ENCODE measurements at regions not wholly inside any gene's neighbourhood (a gene's known extent, or its start where the extent isn't known, plus 50 kb on each side); places are given as distances from the start of the nearest gene placed in this dataset.
"Not testable (repeated sequence)": the region's sequence is repeated elsewhere in the genome, so short reads cannot be mapped to it uniquely, and the experiment has no call there.

DNA sequence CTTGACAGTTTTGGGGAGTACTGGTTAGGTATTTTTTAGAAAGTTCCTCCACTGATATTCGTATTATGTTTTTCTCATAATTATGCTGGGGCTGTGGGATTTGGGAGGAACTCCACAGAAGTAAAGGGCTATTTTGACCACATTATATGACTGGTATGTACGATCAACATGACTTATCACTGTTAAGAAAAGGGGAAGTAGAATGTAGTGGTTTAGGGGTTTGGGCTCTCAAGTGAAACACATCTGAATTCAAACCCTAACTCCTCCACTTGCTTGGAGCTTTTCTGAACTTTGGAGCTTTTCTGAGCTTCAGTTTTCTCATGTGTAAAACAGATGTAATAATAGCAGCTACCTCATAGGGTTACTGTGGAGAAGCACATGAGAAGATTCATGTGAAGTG, 96.4 kb upstream of the C1GALT1C1 start:
- intact Hi-C loops (cut with micrococcal nuclease), result no loop called here
- Mint-ChIP-seq H3K36me3 (no peaks in the 10 kb centered on the region), H3K4me3 (no peak overlapping the region), H3K9me3 (no peaks in the 10 kb centered on the region), H3K4me1 (no peaks in the 10 kb centered on the region), H3K27ac (no peak overlapping the region), H3K27me3 (ENCODE audit: low read depth in 2 of 2) (no peaks in the 10 kb centered on the region)
- Histone ChIP-seq H3K4me1 (ENCODE audit: control insufficient read depth, insufficient read depth, low read length) (no peaks in the 10 kb centered on the region), H3K9me3 (ENCODE audit: control insufficient read depth, insufficient read depth, low read length) (no peaks in the 10 kb centered on the region), H3K4me3 (ENCODE audit: low read length) (no peak overlapping the region), H3K36me3 (ENCODE audit: control insufficient read depth, insufficient read depth, low read length) (no peaks in the 10 kb centered on the region), H3K27ac (ENCODE audit: low read length) (no peak overlapping the region), H3K27me3 (ENCODE audit: control insufficient read depth, insufficient read depth, low read length) (no peaks in the 10 kb centered on the region)
- no CpG with 5 or more reads among the region's 2 CpGs for WGBS (ENCODE audit: insufficient coverage)
- DNase-seq (no peak), ATAC-seq (no peak)
- TF ChIP-seq, protein P1, sequence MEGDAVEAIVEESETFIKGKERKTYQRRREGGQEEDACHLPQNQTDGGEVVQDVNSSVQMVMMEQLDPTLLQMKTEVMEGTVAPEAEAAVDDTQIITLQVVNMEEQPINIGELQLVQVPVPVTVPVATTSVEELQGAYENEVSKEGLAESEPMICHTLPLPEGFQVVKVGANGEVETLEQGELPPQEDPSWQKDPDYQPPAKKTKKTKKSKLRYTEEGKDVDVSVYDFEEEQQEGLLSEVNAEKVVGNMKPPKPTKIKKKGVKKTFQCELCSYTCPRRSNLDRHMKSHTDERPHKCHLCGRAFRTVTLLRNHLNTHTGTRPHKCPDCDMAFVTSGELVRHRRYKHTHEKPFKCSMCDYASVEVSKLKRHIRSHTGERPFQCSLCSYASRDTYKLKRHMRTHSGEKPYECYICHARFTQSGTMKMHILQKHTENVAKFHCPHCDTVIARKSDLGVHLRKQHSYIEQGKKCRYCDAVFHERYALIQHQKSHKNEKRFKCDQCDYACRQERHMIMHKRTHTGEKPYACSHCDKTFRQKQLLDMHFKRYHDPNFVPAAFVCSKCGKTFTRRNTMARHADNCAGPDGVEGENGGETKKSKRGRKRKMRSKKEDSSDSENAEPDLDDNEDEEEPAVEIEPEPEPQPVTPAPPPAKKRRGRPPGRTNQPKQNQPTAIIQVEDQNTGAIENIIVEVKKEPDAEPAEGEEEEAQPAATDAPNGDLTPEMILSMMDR (IDR thresholded peaks at IDR 0.05), result no peak

DNA sequence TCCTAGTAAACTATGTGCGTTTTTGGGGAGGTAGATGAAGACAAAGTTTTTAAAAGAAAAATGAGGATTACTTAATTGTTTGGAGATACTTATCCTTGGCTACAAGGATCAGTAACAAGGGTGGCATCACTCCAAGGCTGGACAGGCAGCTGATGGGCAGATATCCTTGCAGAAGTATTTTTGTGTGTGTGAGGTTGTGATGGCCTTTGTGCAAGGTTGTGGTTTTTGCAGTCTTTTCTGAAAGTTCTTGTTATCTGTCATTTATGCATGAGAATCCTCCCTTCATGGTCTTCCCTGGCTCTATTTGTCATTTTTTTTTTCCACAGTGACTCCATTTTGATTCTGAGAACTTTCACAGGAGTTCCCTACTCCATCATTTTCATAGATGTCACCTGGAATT, 96.0 kb upstream of the C1GALT1C1 start:
- no peaks in the 10 kb centered on the region for H3K27me3 ChIP-seq (ENCODE audit: control insufficient read depth, insufficient read depth, low read length)
- H3K9me3 Mint-ChIP-seq, result no peaks in the 10 kb centered on the region
- WGBS (ENCODE audit: insufficient coverage), result 82% methylated on average over 1 of the region's 1 CpG
- no peaks in the 10 kb centered on the region for H3K9me3 ChIP-seq (ENCODE audit: control insufficient read depth, insufficient read depth, low read length)
- H3K27ac Mint-ChIP-seq, result no peak overlapping the region
- no peaks in the 10 kb centered on the region for H3K27me3 Mint-ChIP-seq (ENCODE audit: low read depth in 2 of 2)
- no peak overlapping the region for H3K27ac ChIP-seq (ENCODE audit: low read length)
- DNase-seq (no peak), ATAC-seq (no peak)
- no peaks in the 10 kb centered on the region for H3K4me1 ChIP-seq (ENCODE audit: control insufficient read depth, insufficient read depth, low read length)
- H3K4me3 ChIP-seq (ENCODE audit: low read length), result no peak overlapping the region
- H3K36me3 Mint-ChIP-seq, result no peaks in the 10 kb centered on the region
- TF ChIP-seq, protein P1 (IDR thresholded peaks at IDR 0.05), result no peak
- intact Hi-C loops (cut with micrococcal nuclease), result no loop called here
- no peaks in the 10 kb centered on the region for H3K4me1 Mint-ChIP-seq
- H3K36me3 ChIP-seq (ENCODE audit: control insufficient read depth, insufficient read depth, low read length), result no peaks in the 10 kb centered on the region
- no peak overlapping the region for H3K4me3 Mint-ChIP-seq

DNA sequence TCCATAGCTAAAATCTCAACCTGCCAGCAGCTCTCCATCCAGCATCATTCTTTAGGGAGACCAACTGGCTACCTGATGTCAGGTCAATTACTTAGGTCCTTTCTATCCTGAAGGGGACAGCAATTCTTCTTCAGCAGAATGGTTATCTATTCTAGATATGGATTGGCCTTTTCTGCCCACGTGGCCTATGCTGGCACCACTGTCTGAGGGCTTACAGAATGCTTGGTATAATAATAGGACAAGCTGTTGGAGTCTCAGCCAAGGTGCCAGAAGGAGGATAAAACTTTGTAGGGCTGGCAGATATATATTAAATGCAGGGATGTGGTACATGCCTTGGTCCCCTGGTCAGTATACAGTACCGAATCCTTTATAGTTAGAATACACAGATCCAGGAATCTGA, 89.8 kb upstream of the C1GALT1C1 start:
- H3K9me3 Mint-ChIP-seq, result no peaks in the 10 kb centered on the region
- H3K27me3 ChIP-seq (ENCODE audit: control insufficient read depth, insufficient read depth, low read length), result no peaks in the 10 kb centered on the region
- no peak overlapping the region for H3K4me3 ChIP-seq (ENCODE audit: low read length)
- H3K4me3 Mint-ChIP-seq, result no peak overlapping the region
- no peaks in the 10 kb centered on the region for H3K36me3 ChIP-seq (ENCODE audit: control insufficient read depth, insufficient read depth, low read length)
- H3K27ac Mint-ChIP-seq, result no peak overlapping the region
- H3K4me1 Mint-ChIP-seq, result no peaks in the 10 kb centered on the region
- ATAC-seq (no peak), DNase-seq (no peak)
- peaks cover 0 to 3% of the 10 kb centered on the region in 2 donors for H3K27me3 Mint-ChIP-seq (ENCODE audit: low read depth in 2 of 2)
- TF ChIP-seq, protein P1 (IDR thresholded peaks at IDR 0.05), result no peak
- no peaks in the 10 kb centered on the region for H3K9me3 ChIP-seq (ENCODE audit: control insufficient read depth, insufficient read depth, low read length)
- 96% methylated on average over 2 of the region's 2 CpGs for WGBS (ENCODE audit: insufficient coverage)
- intact Hi-C loops (cut with micrococcal nuclease), result no loop called here
- H3K27ac ChIP-seq (ENCODE audit: low read length), result no peak overlapping the region
- no peaks in the 10 kb centered on the region for H3K36me3 Mint-ChIP-seq
- H3K4me1 ChIP-seq (ENCODE audit: control insufficient read depth, insufficient read depth, low read length), result no peaks in the 10 kb centered on the region

DNA sequence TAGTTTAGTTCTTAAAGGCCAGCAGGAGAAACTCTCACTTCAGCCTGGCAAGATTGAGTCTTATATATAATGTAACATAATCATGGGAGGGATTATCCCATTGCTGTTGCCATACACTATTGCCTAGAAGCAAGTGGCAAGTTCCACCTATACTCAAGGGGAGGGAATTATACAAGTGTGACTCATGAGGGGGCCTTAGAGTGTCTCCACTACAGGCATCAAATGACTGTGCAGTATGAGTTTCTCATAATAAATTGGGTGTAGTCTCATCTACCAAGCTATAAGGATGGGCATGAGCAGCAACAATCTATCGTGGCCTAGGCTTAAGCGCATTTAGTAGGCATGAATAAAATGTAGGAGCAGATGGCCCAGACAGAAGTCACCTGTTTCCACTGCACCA, 89.1 kb upstream of the C1GALT1C1 start:
- DNase-seq (no peak), ATAC-seq (no peak)
- no peak overlapping the region for H3K4me3 ChIP-seq (ENCODE audit: low read length)
- H3K9me3 Mint-ChIP-seq, result no peaks in the 10 kb centered on the region
- no peaks in the 10 kb centered on the region for H3K36me3 ChIP-seq (ENCODE audit: control insufficient read depth, insufficient read depth, low read length)
- TF ChIP-seq, protein P1 (IDR thresholded peaks at IDR 0.05), result no peak
- no peak overlapping the region for H3K4me3 Mint-ChIP-seq
- H3K4me1 Mint-ChIP-seq, result no peaks in the 10 kb centered on the region
- peaks cover 0 to 3% of the 10 kb centered on the region in 2 donors for H3K27me3 Mint-ChIP-seq (ENCODE audit: low read depth in 2 of 2)
- H3K27ac ChIP-seq (ENCODE audit: low read length), result no peak overlapping the region
- intact Hi-C loops (cut with micrococcal nuclease), result no loop called here
- no peaks in the 10 kb centered on the region for H3K36me3 Mint-ChIP-seq
- H3K27ac Mint-ChIP-seq, result no peak overlapping the region
- H3K4me1 ChIP-seq (ENCODE audit: control insufficient read depth, insufficient read depth, low read length), result no peaks in the 10 kb centered on the region
- WGBS (ENCODE audit: insufficient coverage), result no CpG with 5 or more reads among the region's 2 CpGs
- H3K9me3 ChIP-seq (ENCODE audit: control insufficient read depth, insufficient read depth, low read length), result no peaks in the 10 kb centered on the region
- no peaks in the 10 kb centered on the region for H3K27me3 ChIP-seq (ENCODE audit: control insufficient read depth, insufficient read depth, low read length)

DNA sequence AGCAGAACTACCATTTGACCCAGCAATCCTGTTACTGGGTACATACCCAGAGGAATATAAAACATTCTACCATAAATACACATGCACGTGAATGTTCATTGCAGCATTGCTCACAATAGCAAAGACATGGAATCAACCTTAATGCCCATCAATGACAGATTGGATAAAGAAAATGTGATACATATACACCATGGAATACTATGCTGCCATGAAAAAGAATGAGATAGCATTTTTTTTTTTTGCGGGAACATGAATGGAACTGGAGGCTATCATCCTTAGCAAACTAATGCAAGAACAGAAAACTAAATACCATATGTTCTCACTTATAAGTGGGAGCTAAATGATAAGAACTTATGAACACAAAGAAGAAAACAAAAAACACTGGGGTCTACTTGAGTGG, 72.5 kb upstream of the C1GALT1C1 start:
- intact Hi-C loops (cut with micrococcal nuclease), result not testable (repeated sequence)

More for the DNA sequence above, 72.5 kb upstream of the C1GALT1C1 start:
- not testable (repeated sequence) for H3K4me1 ChIP-seq (ENCODE audit: control insufficient read depth, insufficient read depth, low read length); DNase-seq; H3K9me3 Mint-ChIP-seq; H3K4me3 Mint-ChIP-seq; H3K4me1 Mint-ChIP-seq; H3K27me3 ChIP-seq (ENCODE audit: control insufficient read depth, insufficient read depth, low read length); H3K36me3 Mint-ChIP-seq; ATAC-seq; H3K36me3 ChIP-seq (ENCODE audit: control insufficient read depth, insufficient read depth, low read length); H3K4me3 ChIP-seq (ENCODE audit: low read length); H3K27ac ChIP-seq (ENCODE audit: low read length); H3K27ac Mint-ChIP-seq; H3K9me3 ChIP-seq (ENCODE audit: control insufficient read depth, insufficient read depth, low read length)
- WGBS (ENCODE audit: insufficient coverage), result no CpG with 5 or more reads among the region's 2 CpGs
- peaks cover 11 to 12% of the 10 kb centered on the region in 2 donors for H3K27me3 Mint-ChIP-seq (ENCODE audit: low read depth in 2 of 2)
